ENCODE measurements at regions not wholly inside any gene's neighbourhood (a gene's known extent, or its start where the extent isn't known, plus 50 kb on each side); places are given as distances from the start of the nearest gene placed in this dataset.

- H3K9me3 Mint-ChIP-seq = peaks cover 4% of the 10 kb centered on the region
- peak overlapping the region; percentile 7 for H3K4me3 Mint-ChIP-seq
- H3K4me1 Mint-ChIP-seq (ENCODE audit: unreplicated experiment) = peaks cover 18% of the 10 kb centered on the region
- TF ChIP-seq, protein P1, sequence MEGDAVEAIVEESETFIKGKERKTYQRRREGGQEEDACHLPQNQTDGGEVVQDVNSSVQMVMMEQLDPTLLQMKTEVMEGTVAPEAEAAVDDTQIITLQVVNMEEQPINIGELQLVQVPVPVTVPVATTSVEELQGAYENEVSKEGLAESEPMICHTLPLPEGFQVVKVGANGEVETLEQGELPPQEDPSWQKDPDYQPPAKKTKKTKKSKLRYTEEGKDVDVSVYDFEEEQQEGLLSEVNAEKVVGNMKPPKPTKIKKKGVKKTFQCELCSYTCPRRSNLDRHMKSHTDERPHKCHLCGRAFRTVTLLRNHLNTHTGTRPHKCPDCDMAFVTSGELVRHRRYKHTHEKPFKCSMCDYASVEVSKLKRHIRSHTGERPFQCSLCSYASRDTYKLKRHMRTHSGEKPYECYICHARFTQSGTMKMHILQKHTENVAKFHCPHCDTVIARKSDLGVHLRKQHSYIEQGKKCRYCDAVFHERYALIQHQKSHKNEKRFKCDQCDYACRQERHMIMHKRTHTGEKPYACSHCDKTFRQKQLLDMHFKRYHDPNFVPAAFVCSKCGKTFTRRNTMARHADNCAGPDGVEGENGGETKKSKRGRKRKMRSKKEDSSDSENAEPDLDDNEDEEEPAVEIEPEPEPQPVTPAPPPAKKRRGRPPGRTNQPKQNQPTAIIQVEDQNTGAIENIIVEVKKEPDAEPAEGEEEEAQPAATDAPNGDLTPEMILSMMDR (conservative IDR thresholded peaks at IDR 0.05) = no peak
- DNase-seq (ENCODE audit: extremely low spot score, unreplicated experiment) = no peak
- H3K27ac Mint-ChIP-seq = peak overlapping the region; percentile 27
- no peaks in the 10 kb centered on the region for H3K36me3 Mint-ChIP-seq
- H3K27me3 Mint-ChIP-seq = peaks cover 50% of the 10 kb centered on the region
Measured at GRCh38 chr10:2210088-2210487, 472.8 kb upstream of the ADARB2 start.

DNA sequence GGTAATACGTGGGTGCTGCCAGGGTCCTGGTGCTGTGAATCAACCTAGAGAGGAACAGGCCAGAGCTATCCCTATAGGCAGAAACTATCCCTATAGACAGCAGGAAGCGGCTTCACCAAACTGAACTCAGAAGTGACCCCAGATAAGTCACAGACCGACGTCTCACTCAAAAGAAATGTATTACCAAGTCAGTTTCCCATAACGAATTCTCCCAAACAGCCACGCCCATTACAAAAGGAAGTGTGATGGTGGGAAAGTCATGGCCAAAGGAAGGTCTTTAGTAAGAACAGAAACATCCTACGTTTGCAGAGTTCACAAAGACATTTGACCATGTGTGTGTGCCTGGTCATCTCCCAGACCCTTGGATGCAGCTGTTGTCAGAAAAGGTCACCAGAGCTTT, 470.8 kb upstream of the ADARB2 start:
- Mint-ChIP-seq H3K36me3 (no peaks in the 10 kb centered on the region), H3K27ac (no peak overlapping the region), H3K27me3 (peaks cover 36% of the 10 kb centered on the region), H3K4me3 (no peak overlapping the region), H3K9me3 (no peaks in the 10 kb centered on the region), H3K4me1 (ENCODE audit: unreplicated experiment) (peaks cover 13% of the 10 kb centered on the region)
- TF ChIP-seq, protein P1 (conservative IDR thresholded peaks at IDR 0.05) = no peak
- DNase-seq (ENCODE audit: extremely low spot score, unreplicated experiment) = no peak

DNA sequence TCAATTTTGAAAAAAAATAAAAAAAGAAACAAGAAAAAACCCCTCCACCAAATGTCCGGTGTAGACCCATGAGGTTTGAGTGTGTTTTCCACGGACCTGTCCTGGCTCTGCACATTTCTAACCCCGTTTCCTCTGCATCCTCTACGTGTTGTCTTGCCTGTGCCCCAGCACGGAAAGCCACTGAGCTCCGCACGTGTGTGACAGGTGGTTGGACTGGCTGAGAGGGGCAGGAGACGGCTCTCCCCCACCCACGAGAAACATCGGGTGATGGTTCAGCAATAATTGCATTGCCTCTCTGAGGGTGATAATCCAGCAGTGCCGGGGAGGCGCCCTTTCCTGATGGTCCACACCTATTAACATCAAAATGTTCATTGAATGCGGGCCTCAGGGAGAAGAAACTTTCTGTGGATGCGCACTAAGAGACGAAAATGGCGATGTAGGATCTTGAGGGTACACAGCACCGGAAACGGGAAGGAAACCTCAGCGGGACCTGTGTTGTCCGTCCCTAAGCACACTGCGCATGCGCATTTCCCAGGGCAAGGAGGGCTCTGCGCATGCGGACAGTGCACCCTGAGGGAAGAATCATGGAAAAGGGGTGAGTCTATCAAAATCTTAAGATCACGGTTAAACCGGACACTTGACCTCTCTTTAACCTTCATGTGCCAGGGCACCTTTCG, 470.1 kb upstream of the ADARB2 start:
- Mint-ChIP-seq H3K9me3 (no peaks in the 10 kb centered on the region), H3K27ac (no peak overlapping the region), H3K36me3 (no peaks in the 10 kb centered on the region), H3K4me1 (ENCODE audit: unreplicated experiment) (peaks cover 15% of the 10 kb centered on the region), H3K4me3 (no peak overlapping the region), H3K27me3 (peaks cover 29% of the 10 kb centered on the region)
- TF ChIP-seq, protein P1 (conservative IDR thresholded peaks at IDR 0.05) = no peak
- no peak for DNase-seq (ENCODE audit: extremely low spot score, unreplicated experiment)

DNA sequence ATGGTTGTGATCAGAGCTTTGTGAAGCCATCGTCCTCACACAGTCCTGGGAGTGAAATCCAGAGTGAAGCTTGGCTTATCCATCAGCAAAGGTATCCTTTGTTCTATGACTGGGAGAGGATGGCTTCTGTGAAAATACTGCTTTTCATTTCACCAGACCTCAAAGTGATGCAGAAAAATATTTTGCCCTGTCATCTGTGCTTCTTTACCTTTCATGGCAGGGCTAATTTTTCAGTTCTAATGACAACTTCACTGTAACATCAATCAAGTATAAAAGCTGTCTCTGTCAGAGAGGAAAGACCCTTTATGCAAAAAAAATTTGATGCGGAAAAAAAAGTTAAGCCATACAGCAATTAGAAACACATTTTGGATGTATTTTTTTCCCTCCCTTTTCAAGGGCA, 468.1 kb upstream of the ADARB2 start:
- H3K36me3 Mint-ChIP-seq = no peaks in the 10 kb centered on the region
- peaks cover 9% of the 10 kb centered on the region for H3K27me3 Mint-ChIP-seq
- H3K4me3 Mint-ChIP-seq = no peak overlapping the region
- DNase-seq (ENCODE audit: extremely low spot score, unreplicated experiment) = no peak
- TF ChIP-seq, protein P1 (conservative IDR thresholded peaks at IDR 0.05) = no peak
- peak overlapping the region; percentile 3 for H3K27ac Mint-ChIP-seq
- H3K9me3 Mint-ChIP-seq = no peaks in the 10 kb centered on the region
- peaks cover 17% of the 10 kb centered on the region for H3K4me1 Mint-ChIP-seq (ENCODE audit: unreplicated experiment)

DNA sequence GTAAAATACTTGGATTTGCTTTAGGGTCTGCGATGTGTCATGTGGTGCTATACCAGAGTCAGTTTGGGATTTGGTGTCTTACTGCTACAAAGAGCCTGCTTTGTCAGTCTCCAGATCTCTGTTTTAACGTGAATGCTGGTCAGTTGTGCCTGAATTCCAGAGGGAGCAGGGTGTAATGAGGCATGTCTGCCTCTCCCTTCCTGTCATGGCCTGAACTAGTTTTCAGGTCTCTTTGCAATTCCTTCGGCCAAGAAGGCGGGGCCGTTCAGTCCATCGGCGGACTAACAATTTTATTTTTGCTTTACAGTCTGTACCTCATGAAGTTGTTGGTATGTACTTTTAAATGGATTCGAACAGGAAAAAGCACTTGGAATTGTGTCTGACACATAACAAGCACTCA, 465.1 kb upstream of the ADARB2 start:
- H3K9me3 Mint-ChIP-seq = peaks cover 5% of the 10 kb centered on the region
- H3K27me3 Mint-ChIP-seq = no peaks in the 10 kb centered on the region
- H3K4me3 Mint-ChIP-seq = no peak overlapping the region
- no peaks in the 10 kb centered on the region for H3K36me3 Mint-ChIP-seq
- TF ChIP-seq, protein P1 (conservative IDR thresholded peaks at IDR 0.05) = no peak
- no peak for DNase-seq (ENCODE audit: extremely low spot score, unreplicated experiment)
- peak overlapping the region; percentile 50 for H3K27ac Mint-ChIP-seq
- H3K4me1 Mint-ChIP-seq (ENCODE audit: unreplicated experiment) = peaks cover 8% of the 10 kb centered on the region
